ENCODE measurements at regions not wholly inside any gene's neighbourhood (a gene's known extent, or its start where the extent isn't known, plus 50 kb on each side); places are given as distances from the start of the nearest gene placed in this dataset.

GRCh38 chr11:121801394-121801748 lies 314.6 kb downstream of the BLID start:
- TF ChIP-seq POLR2AphosphoS5 (IDR thresholded peaks at IDR 0.05; ENCODE audit: insufficient read depth in 1 of 2, low read depth in 1 of 2) (no peak), CTCF (IDR thresholded peaks at IDR 0.05) (no peak), POLR2A (IDR thresholded peaks at IDR 0.05) (no peak)

Measured in vagina (tissue), 2 donors.